AG04449 (cell line): ENCODE measurements at regions not wholly inside any gene's neighbourhood (a gene's known extent, or its start where the extent isn't known, plus 50 kb on each side); places are given as distances from the start of the nearest gene placed in this dataset.
"Not testable (repeated sequence)": the region's sequence is repeated elsewhere in the genome, so short reads cannot be mapped to it uniquely, and the experiment has no call there.

ENCODE experiments used
- CTCF ChIA-PET: fragments of 350-600 bp; formaldehyde crosslinking; extraction: SDS; loops from one replicate; lab custom pipeline; 2021; ENCODE audit warnings: antibody characterized with exemption; lab: Yijun Ruan, JAX
- POLR2A ChIA-PET: fragments of 400-600, 350-600 bp; formaldehyde crosslinking; extraction: SDS; loops from one replicate; lab custom pipeline; 2020; ENCODE audit warnings: antibody characterized with exemption, inconsistent platforms; lab: Yijun Ruan, JAX
- DNase-seq: peaks from one replicate; pipeline ENCODE4 v3.0.0-alpha.2; 2010; ENCODE audit warnings: low read depth, low spot score
- H3K4me3 ChIP-seq: 2 replicates; pipeline ENCODE4 v1.5.1; 2011; ENCODE audit warnings: low read depth, mild to moderate bottlenecking, control low read depth, low read length
- TF ChIP-seq, protein P1 (sequence below): IDR thresholded peaks from one replicate; pipeline ENCODE4 v1.5.1; 2011; ENCODE audit warnings: mild to moderate bottlenecking, moderate library complexity, low read length, control low read depth, inconsistent platforms; ENCODE audit not compliant: insufficient read depth; ENCODE audit errors: missing control alignments

DNA sequence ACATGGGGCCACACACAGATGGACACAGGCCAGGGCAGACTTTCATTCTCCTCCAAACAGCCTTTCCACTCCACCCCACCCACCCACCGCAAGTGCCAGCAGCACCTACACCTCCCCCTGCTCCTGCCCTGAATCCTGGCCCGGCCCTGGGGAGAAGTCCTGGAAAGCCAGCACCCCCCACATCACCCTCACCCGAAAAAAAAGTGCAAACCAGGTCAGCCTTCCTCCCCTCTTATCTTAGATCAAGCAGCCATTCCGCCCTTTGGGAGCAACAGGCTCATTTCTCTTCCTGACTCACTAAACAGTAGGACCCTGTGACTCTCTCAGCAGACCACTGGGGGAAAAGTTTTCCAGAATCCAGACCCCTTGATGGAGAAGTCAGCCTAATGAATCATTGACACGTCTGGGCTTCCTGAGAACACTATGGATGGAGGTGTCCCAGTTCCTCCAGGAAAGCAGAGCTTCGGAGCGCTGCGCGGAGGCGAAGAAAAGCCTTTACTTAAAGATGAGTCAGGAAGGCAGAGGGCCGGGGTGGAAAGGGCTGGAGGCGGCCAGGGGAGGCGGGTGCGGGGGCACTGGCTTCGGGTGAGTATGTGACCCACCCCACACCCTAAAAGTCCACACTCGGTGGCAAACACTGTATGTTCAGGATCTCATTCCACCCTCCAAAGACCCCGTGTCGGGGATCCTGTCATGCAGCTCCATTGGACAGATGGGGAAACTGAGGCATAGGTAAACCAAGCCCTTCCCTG is 588.7 kb downstream of the MATN1 start:
- DNase-seq: no peak
- TF ChIP-seq, protein P1, sequence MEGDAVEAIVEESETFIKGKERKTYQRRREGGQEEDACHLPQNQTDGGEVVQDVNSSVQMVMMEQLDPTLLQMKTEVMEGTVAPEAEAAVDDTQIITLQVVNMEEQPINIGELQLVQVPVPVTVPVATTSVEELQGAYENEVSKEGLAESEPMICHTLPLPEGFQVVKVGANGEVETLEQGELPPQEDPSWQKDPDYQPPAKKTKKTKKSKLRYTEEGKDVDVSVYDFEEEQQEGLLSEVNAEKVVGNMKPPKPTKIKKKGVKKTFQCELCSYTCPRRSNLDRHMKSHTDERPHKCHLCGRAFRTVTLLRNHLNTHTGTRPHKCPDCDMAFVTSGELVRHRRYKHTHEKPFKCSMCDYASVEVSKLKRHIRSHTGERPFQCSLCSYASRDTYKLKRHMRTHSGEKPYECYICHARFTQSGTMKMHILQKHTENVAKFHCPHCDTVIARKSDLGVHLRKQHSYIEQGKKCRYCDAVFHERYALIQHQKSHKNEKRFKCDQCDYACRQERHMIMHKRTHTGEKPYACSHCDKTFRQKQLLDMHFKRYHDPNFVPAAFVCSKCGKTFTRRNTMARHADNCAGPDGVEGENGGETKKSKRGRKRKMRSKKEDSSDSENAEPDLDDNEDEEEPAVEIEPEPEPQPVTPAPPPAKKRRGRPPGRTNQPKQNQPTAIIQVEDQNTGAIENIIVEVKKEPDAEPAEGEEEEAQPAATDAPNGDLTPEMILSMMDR: no peak
- H3K4me3 ChIP-seq: no peak overlapping the region
- ChIA-PET CTCF (no interaction called here), POLR2A (no interaction called here)

DNA sequence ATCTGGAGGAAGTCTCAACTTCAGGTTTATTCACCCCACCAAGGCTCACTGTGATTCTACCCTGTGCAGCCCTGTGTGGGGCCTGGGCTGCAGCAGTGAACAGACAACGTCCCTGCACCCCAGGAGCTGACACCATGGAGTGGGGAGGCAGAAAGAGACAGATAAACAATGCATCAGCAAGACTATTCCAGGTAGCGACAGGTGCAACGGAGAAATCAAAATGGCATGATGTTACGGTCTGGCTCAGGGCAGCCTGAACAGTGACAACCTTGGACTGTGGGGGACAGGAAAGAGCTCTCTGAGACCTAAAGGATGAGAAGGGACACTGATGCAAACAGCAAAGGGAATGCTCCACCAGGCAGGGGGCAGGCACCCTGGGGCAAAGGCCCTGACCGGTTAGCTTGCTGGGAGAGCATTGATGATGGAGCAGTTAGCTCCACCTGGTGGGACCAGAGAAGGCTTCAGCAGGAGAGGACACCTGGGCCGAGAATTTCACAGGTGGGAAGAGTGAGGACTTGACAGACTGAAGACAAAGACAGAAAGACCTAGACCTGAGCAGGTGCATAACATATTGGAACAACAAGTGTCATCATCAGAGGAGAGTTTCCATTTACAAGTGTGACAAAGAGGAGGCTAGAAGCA is 589.9 kb downstream of the MATN1 start:
- H3K4me3 ChIP-seq: no peak overlapping the region
- no peak for DNase-seq
- POLR2A ChIA-PET: no interaction called here
- TF ChIP-seq, protein P1: no peak
- CTCF ChIA-PET: no interaction called here

DNA sequence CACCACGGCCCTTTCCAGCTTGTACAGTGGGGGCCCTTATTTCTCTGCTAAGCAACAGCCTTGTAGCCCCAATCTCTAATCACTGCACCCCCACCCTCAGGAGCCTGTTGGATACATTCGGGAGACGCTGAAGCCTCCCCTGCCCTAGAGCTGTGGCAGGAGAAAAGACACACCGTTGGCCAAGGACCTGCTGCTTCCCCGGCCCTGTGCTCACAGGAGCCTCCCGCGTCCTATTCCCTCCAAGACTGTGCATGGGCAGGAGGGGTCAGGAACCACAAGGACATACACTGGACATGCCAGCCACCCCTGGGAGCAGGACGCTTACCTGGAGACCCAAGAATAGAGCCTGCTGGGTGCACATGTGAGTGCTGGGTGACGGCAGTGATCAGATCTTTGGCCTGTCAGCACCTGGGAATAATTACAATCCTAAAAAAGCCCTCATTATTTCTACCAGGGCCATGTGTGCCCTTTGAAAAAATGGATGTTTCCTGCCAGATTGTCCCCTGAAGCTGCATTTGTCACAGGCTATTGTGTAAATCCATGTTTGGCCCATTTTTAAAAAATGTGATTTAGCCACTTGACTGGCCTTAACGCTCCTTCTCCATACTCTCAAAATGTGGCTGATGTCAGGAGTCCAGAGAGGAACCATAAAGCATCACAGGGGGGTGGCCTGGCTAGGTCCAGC is 590.6 kb downstream of the MATN1 start:
- TF ChIP-seq, protein P1: no peak

DNA sequence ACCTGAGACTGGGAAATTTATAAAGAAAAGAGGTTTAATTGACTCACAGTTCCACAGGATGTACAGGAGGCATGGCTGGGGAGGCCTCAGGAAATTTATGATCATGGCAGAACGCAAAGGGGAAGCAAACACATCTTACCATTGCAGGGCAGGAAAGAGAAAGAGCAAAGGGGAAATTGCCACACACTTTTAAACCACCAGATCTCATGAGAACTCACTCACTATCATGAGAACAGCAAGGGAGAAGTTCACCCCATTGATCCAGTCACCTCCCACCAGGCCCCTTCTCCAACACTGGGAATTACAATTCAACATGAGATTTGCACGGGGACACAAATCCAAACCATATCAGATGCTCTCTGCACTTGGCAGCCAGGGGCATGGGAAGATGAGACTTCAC is 592.8 kb downstream of the MATN1 start:
- DNase-seq, H3K4me3 ChIP-seq, POLR2A ChIA-PET: not testable (repeated sequence)
- CTCF ChIA-PET: interaction anchor here (0.6 kb wide), 1 partner anchor 57 kb away, joined by 3 read pairs; no protein-coding TSS in a partner anchor

More for the DNA sequence above, 590.6 kb downstream of the MATN1 start:
- ChIA-PET POLR2A (no interaction called here), CTCF (no interaction called here)
- H3K4me3 ChIP-seq: no peak overlapping the region
- DNase-seq: no peak

DNA sequence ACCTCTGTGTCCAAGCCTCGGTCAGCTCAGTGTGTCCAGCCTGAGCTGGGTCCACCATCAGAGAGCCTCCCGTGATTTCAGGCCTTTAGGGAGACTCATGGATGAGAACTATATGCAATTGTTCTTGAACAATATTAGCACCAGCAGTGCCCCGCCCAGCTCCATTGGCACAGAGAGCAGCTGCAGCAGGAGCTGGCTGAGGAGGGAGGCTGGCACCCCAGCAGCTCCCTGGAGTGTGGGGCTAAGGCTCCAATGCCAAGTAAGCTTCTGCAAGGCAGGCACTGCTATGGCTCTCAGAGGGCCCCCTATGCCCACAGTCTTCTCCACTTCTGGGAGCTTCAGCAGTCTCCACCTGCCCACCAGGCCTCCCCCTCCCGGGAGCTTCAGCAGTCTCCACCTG is 593.3 kb downstream of the MATN1 start:
- POLR2A ChIA-PET: no interaction called here
- CTCF ChIA-PET: interaction anchor here (0.6 kb wide), 1 partner anchor 57 kb away, joined by 3 read pairs; no protein-coding TSS in a partner anchor
- no peak for DNase-seq
- TF ChIP-seq, protein P1: no peak
- H3K4me3 ChIP-seq: no peak overlapping the region

DNA sequence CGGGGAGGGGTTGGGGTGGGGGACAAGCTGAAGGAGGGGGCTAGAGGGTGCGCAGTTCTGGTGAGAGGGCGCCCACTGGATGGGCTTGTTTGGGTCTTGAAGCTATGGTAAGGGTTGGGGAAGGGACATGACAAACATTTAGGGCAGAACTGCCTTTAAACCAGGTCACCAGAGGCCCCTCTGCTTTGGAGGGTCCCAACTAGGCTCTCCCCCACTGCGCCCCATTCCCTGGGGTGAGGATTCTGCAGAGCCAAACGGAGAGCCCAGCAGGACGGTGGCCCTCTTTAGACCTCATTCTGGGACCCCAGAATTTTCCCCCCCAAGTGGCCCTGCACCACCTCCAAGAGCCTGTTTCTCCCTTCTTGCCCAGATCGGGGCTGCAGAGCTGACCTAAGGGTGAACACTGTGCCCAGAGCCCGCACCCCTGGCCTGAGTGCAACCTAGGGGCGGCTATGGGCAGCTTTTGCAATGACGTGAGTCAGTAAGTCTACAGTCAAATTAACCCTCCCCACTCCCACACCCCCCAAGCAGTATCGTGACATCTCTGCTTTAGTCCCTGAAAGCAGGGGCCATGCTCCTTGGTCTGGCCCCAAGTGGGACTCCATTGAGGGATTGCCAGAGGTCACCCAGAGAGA is 593.8 kb downstream of the MATN1 start:
- ChIA-PET POLR2A (no interaction called here), CTCF (no interaction called here)
- TF ChIP-seq, protein P1: no peak
- no peak for DNase-seq
- H3K4me3 ChIP-seq: no peak overlapping the region
